Hematopoietic multipotent progenitor cell treated with erythropoietin and hydrocortisone succinate and interleukin-3 and kit ligand, for 8 days (in vitro differentiated cells): ENCODE measurements at regions not wholly inside any gene's neighbourhood (a gene's known extent, or its start where the extent isn't known, plus 50 kb on each side); places are given as distances from the start of the nearest gene placed in this dataset.

ENCODE experiments used
- DNase-seq: peaks from one replicate; pipeline ENCODE4 v3.0.0-alpha.2; 2015

DNA sequence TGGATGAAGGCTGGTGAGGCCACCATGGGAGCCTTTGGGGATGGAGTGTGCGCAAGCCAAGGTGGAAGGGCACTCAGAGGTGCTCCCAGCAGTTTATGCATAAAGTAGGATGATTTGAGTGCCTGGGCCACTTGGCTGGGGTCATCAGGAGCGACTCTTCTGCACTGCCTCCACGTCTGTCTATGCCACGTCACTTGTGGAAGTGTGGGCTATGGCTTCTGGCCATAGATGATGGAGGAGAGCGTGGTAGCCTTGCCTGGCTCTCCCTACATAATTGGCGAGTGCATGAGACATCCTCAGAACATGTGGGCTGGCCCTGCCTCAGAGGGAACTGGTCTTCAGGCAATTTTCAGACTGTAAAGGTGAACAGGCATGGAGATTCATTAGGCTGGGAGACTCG, 182.9 kb downstream of the TEX29 start:
- no peak for DNase-seq

DNA sequence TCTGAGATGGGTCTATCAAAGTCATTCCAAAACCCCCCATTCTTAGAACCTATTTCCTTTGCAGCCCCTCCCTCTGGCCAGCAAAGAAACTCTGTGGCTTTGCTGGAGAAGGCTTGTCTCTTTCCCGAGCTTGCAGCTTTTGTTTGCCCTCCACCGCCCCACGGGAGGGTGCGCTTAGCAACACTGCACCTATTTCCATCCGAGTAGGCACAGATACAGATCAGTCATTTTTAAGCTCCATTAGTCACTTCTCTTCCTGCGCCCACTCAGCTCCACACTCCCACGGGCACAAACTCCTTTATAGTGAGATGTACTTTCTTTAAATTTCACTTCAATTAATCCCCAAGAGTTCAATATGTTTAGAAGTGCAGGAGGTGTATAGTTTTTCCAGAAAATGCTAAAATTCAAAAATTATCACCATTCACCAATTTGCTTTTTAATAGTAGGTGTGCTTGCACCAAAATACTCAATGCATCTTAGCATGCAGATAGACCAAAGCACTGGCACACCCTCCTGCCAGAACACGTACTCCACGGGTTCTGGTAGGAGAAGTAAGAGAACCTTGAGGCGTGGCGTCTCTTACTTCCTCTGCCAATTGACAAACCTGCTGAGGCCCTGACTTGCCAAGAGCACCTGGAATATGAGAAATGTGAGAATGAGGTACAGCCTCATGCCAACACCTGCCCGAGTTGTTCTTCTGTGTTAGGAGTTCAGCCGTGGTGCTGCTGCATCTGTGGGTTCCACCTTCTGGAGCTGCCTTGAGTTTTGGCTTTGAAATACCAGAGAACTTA, 183.7 kb downstream of the TEX29 start:
- DNase-seq, result no peak

DNA sequence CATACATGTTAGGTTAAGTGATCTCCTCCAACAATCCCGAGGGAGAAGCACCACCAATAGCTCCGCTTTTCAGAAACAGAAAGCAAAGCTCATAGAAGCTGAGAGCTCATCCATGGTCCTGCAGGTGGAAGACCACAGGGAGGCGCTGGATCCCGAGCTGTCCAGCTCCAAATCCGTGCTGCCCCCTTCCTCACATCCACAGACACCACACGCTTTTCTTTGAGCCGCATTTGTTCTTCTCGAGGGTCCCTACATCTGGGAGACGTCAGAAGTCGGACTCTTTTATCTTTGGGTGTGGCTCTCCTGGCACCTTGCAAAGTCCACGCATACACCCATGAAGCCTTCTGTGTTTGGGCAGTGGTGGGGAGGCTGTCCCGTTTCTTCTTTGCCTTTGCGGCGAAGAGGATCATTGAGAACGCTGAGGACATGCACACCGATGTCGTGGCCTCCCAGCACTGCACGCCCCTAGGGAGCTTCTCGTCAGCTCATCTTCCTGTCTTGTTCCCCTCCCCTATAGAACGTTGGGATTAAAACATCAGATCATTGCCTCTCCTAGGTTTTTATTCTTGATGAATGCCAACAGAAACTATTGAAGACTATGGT, 184.8 kb downstream of the TEX29 start:
- DNase-seq, result no peak

DNA sequence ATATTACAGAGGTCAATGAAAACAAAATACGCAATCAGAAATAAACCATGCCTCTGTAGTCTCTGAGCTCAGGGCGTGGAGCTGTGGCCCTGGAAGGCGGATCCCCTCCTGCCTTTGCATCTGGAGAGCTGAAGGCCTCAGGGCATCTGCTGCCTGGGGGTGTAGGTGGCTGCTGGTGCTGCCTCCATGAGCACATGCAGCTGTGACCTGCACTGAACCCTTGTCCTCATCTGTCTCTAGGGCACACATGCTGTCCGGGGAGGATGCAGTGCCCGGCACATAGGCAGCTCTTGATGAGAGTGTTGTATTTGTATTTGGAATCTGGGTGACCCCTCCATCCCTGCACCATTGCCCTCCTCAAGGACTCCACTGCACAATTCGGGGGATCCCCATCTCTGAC, 185.7 kb downstream of the TEX29 start:
- DNase-seq, result no peak

DNA sequence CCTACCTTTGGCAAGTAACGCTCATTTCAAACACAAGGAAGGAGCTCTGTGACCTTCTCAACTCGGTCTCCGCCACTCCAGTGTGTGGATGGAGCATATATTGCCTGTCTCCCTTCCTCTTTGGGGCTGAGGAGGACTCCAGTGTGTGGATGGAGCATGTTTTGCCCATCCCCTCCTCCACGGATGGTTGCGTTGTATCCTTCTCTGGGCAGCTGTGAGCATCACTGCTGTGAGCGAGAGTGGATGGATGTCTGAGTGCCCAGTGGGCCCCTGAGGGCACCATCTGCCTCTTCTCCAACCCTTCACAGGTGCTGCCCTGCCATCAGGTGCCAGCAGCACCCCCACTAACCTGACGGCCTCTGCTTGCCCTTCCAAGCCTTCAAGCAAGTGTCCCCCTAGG, 186.2 kb downstream of the TEX29 start:
- no peak for DNase-seq

DNA sequence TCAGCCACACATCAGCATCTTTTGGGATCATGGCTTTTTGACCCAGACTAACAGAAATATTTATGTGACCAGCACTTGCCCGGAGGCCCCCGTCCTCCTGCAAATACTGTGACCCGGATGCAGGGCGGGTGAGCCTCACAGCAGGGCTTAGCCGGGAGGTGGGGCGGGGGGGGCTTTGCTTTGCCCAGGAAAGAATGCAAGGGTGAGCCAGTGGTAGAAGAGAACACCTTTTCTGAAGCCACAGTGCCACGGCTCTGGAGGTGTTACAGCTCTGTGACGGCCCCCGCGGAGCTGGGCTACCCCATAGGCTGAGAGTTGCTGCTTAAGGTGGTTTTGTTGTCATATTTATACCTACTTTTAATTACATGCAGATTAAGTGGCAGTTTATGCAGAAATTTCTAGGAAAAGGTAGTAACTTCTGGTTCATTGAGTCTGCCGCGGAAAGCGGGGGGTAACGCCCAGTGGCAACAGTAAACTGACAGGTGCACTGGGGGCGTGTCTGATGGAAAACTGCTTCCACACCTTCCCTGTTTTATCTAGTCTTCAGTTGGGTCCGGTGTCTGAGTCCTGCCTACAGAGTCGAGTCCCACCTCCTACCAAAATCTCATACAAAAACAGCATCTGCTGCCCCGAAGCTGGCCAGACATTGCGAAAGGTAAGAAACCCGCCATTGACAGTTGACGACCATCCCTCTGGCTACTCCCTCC, 187.9 kb downstream of the TEX29 start:
- DNase-seq, result no peak

DNA sequence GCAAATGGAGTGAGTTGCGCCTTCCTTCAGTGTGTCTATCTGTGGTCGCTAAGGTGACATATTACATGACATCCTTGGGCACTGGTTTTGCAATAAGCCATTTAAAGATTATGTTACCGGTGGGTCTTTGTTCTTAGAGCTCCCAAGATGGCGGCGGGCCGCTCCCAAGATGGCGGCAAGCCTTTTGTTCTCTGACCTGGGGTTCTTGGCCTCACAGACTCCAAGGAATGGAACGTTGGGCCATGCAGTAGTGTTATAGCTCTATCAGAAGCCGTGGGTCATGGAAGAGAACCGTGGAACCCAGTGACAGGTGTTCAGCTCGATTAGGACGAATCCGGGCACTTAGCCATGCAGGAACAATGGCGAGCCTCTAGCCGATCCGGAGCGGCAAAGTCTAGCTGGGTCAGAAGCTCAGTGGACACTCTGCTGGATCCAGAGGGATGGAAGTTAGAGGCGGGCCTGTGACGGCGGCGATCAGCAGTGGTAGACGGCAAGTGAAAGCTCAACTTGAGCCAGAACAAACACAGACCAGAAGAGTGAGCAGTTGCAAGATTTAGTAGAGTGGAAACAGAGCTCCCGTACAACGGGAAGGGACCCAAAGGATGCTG, 188.6 kb downstream of the TEX29 start:
- DNase-seq, result no peak

DNA sequence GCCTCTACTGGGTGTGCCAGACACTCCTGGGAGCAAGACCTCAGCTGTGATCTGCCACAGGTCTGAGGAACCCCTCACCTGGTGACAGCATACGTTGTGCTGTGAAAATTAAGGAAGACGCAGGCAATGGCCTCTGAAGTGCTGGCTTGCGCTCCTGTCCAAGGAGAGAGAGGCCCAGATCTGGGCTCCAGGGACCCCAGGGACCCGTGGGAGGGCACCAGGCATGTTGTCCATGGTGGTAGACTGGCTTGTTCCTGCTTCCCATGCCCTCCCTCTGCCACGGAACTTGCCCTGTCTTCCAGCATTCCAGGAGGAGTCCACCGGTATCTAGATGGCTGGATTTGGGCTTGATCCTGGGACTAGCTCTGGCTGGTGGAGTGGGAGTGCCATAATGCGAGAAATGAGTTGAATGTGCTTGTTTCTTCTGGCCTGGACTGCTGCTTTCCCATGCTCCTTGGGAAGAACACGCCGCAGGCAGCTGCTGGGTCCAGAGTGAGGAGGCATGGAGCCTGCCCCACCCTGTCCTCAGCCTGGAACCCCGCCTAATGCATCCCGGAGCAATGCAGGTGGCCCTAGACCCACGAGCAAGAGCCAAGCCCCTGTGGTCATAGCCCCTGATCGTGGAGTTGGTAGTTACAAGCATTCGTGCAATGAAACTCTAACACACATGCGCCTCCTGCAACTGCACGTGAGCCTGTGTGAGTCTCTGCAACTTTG, 190.2 kb downstream of the TEX29 start:
- no peak for DNase-seq

DNA sequence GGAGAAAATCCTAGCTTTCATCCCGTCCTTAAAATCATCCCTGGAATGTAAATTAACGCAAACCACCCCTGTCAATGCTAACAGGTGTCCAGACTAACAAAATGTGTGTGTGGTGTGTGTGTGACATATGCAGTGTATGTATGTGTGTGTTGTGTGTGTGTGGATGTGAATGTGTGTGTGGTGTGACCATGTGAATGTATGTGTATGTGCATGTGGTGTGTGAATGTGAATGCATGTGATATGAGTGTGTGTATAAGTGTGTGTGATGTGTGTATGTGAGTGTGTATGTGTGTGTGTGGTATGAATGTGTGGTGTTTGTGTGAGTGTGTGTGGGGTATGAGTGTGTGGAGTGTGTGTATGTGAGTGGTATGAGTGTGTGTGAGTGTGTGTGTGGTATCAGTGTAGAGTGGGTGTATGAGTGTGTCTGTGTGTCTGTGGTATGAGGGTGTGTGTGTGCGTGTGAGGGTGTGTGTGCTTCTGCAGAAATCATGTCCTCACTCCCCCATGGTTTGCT, 190.8 kb downstream of the TEX29 start:
- no peak for DNase-seq

DNA sequence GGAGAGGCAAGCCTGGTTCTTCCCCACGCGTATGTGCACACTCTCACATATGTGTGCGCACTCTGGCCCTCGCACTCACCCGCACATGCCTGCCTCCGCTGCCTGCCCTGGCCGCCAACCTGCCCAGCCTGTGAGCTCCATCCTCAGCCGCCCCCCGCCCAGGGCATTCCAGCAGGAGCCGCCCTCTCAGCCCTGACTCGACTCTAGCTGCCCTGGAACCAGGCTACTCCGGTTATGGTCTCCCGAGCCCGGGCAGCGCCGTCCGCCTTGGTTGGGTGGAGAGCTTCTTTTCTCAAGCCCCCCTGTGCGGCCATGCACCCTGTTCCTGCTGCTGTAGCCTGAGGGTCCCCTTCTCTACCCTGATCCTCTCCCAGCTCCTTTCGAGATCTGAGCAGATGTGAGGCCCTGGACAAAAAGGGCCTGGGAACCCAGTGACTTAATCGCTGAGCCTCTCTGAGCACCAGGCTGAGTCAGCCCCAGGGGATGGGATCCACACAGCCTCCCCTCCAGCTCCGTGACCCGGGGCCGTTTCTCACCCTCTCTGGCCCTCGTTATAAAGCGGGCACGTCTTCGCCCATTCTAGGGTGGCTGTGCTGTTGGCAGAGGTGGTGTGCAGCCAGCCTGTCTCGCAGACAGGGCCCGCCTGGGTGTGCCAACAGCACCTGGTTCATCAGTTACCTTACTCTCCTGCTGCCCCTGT, 191.5 kb downstream of the TEX29 start:
- no peak for DNase-seq

DNA sequence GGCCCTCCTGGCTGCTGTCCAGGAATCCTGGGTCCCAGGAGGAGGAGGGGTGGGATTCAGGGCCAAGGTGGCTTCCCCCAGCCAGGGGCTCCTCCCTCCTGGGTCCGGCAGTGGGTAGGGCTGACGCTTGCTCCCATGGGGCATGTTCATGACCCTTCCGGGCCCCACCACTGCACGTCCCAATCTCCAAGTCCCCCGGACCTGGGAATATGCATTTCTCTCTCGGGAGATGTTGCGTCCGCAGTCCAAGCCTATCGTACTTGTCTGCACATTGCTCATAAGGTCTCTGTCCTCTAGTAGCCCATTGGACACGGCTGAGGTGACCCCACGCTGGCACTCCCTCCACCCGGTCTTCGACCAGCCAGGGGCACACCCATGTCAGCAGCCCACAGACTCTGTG, 192.3 kb downstream of the TEX29 start:
- DNase-seq, result no peak

DNA sequence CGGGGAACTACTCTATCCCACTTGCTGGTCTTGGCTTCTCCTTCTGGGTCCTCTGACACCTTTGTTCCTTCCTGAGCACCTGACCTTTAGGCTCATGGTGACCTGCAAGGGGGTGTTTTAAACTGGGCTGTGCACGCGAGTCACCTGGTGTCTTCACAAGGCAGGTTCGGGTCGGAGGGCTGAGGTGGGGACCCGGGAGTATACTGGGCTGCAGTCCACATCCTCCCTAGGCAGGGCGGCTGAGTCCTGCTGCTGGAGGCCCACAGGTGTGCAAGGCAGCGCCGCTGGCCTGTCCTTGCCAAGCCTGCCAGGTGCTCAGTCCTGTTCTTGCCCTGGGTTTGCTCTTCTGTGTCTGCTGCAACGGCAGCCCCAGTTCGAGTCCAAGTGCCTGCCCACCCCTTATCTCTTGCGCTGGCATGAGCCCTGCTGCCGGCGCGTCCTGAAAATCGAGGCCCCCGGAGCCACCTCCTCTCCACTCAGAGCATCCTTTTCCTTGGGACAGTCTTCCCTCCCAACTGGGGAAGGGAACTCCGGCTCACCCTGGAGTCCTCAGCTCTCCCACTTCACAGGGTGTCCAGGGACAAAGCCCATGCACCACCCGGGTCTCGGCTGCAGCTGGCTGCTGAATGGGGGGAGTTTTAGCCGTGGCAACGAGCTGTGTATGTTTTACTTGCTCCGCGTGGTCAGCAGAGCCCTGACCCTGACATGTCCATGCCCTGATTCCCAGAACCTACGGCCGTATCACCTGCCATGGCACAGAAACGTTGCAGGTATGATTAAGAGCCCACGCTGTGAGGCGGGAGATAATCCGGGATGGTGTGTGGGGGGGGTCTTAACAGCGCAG, 193.5 kb downstream of the TEX29 start:
- no peak for DNase-seq

DNA sequence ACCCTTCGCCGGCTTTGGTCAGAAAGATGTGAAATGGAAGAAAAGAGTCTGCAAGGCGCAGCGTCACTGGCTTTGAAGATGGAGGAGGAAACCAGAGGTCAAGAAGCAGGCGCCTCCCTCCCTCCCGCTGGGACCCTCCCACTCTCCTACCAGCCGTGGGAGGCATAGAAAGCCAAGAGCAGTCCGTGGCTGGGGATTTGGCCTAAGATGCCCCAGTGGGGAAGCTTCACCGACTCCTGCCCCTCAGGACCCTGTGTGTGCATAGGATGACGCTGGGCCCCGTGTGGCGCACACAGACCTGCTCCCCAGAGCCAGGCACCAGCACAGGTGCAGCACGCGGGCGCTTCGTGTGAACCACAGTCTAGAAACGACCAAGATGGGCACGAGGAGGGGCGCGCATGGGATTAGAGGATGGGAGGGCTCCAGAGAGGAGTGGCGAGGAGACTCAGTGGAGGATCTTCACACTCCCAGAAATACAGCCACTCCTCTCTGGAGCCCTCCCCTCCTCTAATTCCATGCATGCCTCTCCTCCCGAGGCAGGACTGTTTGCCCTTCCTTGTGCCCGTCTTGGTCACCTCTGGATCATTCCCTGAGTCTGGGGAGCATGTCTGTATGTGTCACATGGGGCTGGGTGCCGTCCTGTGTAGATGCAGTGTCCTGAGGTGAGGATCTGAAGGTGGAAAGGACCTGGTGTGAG, 194.3 kb downstream of the TEX29 start:
- no peak for DNase-seq

DNA sequence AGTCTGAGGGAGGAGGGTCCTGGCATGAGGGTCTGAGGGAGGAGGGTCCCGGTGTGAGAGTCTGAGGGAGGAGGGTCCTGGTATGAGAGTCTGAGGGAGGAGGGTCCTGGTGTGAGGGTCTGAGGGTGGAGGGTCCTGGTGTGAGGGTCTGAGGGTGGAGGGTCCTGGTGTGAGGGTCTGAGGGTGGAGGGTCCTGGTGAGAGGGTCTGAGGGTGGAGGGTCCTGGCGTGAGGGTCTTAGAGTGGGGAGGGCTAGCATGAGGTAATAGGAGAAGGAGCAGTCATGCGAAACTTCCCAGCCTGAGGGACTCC, 194.8 kb downstream of the TEX29 start:
- no peak for DNase-seq

DNA sequence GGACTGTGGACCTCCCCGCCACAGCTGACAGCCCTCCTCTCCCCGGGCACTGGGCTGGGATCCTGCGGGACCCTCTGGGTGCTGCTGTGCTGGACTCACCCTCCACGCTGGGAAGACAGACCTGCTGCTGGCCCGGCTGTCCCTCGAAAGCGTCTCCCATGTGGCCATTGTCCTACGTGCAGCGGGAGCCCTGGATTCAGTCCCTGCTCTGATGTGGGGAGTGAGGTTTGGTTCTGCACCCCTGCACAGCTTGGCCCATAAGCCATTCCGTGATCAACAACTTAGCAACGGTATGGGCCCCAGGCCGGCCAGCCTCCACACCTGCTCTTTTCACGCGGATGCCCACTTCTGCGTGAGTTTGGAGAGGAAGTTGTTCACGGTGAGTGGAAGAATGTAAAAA, 195.2 kb downstream of the TEX29 start:
- DNase-seq, result no peak

DNA sequence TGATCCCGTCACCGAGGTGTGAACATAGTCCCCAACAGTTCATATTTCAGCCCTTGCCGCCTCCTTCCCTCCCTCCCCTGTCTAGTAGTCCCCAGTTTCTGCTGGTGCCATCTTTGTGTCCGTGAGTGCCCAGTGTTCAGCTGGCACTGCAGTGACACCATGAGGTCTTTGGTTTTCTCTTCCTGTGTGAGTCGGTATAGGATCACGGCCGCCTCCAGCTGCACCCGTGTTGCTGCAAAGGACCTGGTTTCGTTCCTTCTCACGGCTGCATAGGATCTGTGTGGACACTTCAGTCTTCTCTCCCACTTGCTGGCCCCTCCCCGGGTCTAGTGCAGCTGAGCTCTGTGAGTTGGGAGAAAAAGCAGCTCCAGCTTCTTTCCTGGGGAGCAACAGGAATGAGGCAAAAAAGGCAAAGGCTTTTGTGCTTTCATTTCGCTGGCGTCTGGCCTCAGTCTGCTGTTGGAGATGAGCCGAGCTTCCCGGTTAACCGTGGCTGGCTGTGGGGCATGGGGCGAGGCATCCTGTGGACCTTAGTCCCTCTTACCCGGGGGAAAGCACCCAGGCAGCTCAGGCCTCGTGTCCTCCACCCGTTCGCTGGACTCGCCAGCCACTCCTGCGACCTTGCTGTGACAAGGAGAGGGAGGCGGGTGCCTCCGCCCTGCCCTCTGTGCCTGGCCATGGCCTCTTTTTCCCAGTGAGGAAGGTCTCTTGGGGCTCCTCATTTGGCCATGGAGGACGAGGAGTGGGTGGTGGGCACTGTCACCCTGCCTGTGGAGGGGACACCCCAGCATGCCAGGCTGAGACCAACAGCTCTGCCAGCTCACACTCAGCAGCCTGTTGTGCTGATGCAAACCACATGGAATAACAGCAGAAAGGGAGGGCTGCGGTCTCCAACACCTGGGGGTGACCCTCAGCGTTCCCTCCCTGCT, 196.5 kb downstream of the TEX29 start:
- DNase-seq, result no peak

DNA sequence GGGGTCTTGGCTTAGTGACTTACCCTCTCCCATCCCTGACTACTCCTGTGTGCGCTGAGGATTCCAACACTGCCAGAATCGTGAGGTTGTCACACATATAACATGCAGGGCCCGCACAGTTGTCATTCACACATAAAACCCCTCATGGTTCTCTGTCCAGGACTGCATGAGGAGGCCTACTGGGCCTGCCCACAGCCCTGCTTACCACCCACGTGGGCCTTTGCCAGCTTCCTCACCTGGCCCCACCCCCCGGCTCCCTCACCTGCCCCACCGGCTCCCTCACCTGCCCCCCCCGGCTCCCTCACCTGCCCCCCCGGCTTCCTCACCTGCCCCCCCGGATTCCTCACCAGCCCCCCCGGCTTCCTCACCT, 197.2 kb downstream of the TEX29 start:
- no peak for DNase-seq

DNA sequence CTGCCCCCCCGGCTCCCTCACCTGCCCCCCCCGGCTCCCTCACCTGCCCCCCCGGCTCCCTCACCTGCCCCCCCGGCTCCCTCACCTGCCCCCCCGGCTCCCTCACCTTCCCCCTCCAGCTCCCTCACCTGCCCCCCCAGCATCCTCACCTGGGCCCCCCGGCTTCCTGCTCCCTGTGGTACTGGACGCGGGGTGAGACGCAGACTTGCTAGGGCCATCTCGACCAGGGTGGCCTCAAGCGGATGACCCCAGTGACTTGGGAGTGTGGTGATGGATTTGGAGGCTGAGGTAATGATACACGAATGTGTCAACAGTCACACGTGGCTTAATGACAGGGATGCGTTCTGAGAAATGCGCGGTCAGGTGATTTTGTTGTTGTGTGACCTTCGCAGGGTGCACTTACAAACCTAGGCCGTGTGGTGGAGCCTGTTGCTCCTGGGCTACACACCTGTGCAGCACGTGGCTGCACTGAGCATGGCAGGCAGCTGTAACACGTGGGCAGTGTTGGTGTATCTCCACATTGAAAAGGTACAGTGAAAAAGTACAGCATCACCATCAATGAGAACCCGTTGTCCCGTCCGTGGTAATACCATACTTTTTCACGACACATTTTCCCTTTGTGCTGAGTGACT, 197.8 kb downstream of the TEX29 start:
- no peak for DNase-seq

DNA sequence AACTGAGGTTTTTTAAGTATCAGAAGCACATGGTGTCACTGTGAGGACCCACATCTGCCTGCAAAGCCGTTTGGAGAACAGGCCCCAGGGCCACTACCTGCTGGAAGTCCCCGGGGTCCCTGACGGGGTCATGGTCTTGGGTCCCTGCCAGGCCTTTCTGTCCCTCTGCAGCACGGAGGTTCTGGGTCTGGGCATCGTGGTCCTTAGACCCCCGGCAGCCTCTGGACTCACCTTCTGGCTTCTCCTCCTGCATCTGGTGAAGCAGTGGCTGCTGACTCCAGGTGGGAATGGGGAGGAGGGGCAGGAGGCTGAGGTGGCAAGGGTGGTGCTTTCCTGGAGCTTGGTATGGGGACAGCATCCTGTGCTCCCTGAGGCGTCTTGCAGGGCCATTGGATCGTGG, 198.6 kb downstream of the TEX29 start:
- no peak for DNase-seq
